IMR-90 (cell line): ENCODE measurements at regions not wholly inside any gene's neighbourhood (a gene's known extent, or its start where the extent isn't known, plus 50 kb on each side); places are given as distances from the start of the nearest gene placed in this dataset.

Experiments
- ATAC-seq: fragments of 200-7000 bp; cut with Tn5 transposase; 2 replicates; pipeline ENCODE4 v1.9.1; 2020; ENCODE audit warnings: low read depth, mild to moderate bottlenecking, moderate library complexity
- BruUV-seq: library from RNA; stranded (reverse); fragments of 400-500 nt; replicated peaks from 2 replicates; lab custom pipeline; 2021; lab: Mats Ljungman, UMichigan
- CTCF ChIA-PET: fragments of 300-600 bp; formaldehyde crosslinking; extraction: SDS; loops from one replicate; lab custom pipeline; 2021; ENCODE audit warnings: antibody characterized with exemption; lab: Yijun Ruan, JAX
- POLR2A ChIA-PET: fragments of 300-600 bp; sonication (Branson Sonifier 250); formaldehyde crosslinking; loops from one replicate; lab custom pipeline; 2022; ENCODE audit warnings: antibody characterized with exemption; ENCODE audit not compliant: unreplicated experiment; lab: Charles Lee
- DNase-seq: peaks from one replicate; pipeline ENCODE4 v3.0.0; 2013
- H2AFZ ChIP-seq: replicated peaks from 2 replicates; pipeline ENCODE3; 2013; ENCODE audit warnings: low read length, mild to moderate bottlenecking; ENCODE audit not compliant: poor library complexity
- H2AK5ac ChIP-seq: 2 replicates; pipeline ENCODE4 v1.6.1; 2013; ENCODE audit warnings: low read depth, low read length, inconsistent platforms
- H2AK9ac ChIP-seq: replicated peaks from 2 replicates; pipeline ENCODE3; 2013; ENCODE audit warnings: mild to moderate bottlenecking, low read depth, low read length, moderate library complexity; ENCODE audit not compliant: poor library complexity
- H2BK120ac ChIP-seq: 2 replicates; pipeline ENCODE4 v1.6.1; 2013; ENCODE audit warnings: low read depth, low read length, inconsistent platforms
- H2BK15ac ChIP-seq: 3 replicates; pipeline ENCODE4 v1.6.1; 2013; ENCODE audit warnings: low read depth, low read length, inconsistent platforms
- H2BK20ac ChIP-seq: 2 replicates; pipeline ENCODE4 v1.6.1; 2013; ENCODE audit warnings: low read depth, mild to moderate bottlenecking, inconsistent platforms, low read length, moderate library complexity
- H2BK5ac ChIP-seq: 2 replicates; pipeline ENCODE4 v1.6.1; 2013; ENCODE audit warnings: mild to moderate bottlenecking, low read depth, low read length, inconsistent platforms; ENCODE audit not compliant: poor library complexity, severe bottlenecking
- H3K14ac ChIP-seq: replicated peaks from 2 replicates; pipeline ENCODE4 v1.6.1; 2013; ENCODE audit warnings: low read depth, low read length, inconsistent platforms
- H3K18ac ChIP-seq: 2 replicates; pipeline ENCODE4 v1.6.1; 2013; ENCODE audit warnings: low read depth, low read length, control low read depth
- H3K23ac ChIP-seq: 2 replicates; pipeline ENCODE4 v1.6.1; 2013; ENCODE audit warnings: low read depth, low read length, inconsistent platforms
- H3K27ac ChIP-seq: 2 replicates; pipeline ENCODE4 v1.5.1; 2013; ENCODE audit warnings: mild to moderate bottlenecking, control low read depth, low read length; ENCODE audit not compliant: insufficient read depth
- H3K27me3 ChIP-seq: 2 replicates; pipeline ENCODE4 v1.6.1; 2013; ENCODE audit warnings: low read length; ENCODE audit not compliant: control insufficient read depth, insufficient read depth
- H3K36me3 ChIP-seq: 2 replicates; pipeline ENCODE4 v1.6.1; 2013; ENCODE audit warnings: low read length, mixed read lengths; ENCODE audit not compliant: control insufficient read depth, insufficient read depth
- H3K4ac ChIP-seq: 2 replicates; pipeline ENCODE4 v1.6.1; 2013; ENCODE audit warnings: low read depth, low read length, inconsistent platforms
- H3K4me1 ChIP-seq: 2 replicates; pipeline ENCODE4 v1.6.1; 2013; ENCODE audit warnings: low read length, mixed read lengths; ENCODE audit not compliant: control insufficient read depth, insufficient read depth
- H3K4me2 ChIP-seq: 2 replicates; pipeline ENCODE4 v1.6.1; 2013; ENCODE audit warnings: low read depth, mild to moderate bottlenecking, control low read depth, low read length, moderate library complexity
- H3K4me3 ChIP-seq: 2 replicates; pipeline ENCODE4 v1.5.1; 2013; ENCODE audit warnings: low read depth, mild to moderate bottlenecking, control low read depth, low read length, moderate library complexity; ENCODE audit not compliant: insufficient read depth
- H3K56ac ChIP-seq: 2 replicates; pipeline ENCODE4 v1.6.1; 2013; ENCODE audit warnings: low read length, inconsistent platforms; ENCODE audit not compliant: insufficient read depth; ENCODE audit errors: extremely low read depth
- H3K79me1 ChIP-seq, 2 experiments: 2 replicates each; pipeline ENCODE4 v1.6.1; 2013; ENCODE audit warnings: low read length in 2 of 2, inconsistent platforms in 1 of 2, low read depth in 1 of 2
- H3K9ac ChIP-seq: 2 replicates; pipeline ENCODE4 v1.6.1; 2013; ENCODE audit warnings: low read depth, low read length, control low read depth
- H3K9me1 ChIP-seq: 2 replicates; pipeline ENCODE4 v1.6.1; 2013; ENCODE audit warnings: low read length, inconsistent platforms; ENCODE audit not compliant: insufficient read depth
- H3K9me3 ChIP-seq: 2 replicates; pipeline ENCODE4 v1.6.1; 2013; ENCODE audit warnings: low read length; ENCODE audit not compliant: control insufficient read depth, insufficient read depth
- H4K20me1 ChIP-seq: 2 replicates; pipeline ENCODE4 v1.6.1; 2013; ENCODE audit warnings: low read length, inconsistent platforms; ENCODE audit not compliant: insufficient read depth
- H4K5ac ChIP-seq: 2 replicates; pipeline ENCODE4 v1.6.1; 2013; ENCODE audit warnings: mild to moderate bottlenecking, low read depth, low read length, control low read depth
- H4K8ac ChIP-seq, 2 experiments: 2 replicates each; pipeline ENCODE4 v1.6.1; 2013; ENCODE audit warnings: low read depth in 2 of 2, low read length in 2 of 2, control low read depth in 1 of 2, inconsistent platforms in 1 of 2
- H4K91ac ChIP-seq: 2 replicates; pipeline ENCODE4 v1.6.1; 2013; ENCODE audit warnings: low read depth, low read length, inconsistent platforms; ENCODE audit not compliant: insufficient read depth
- BHLHE40 ChIP-seq: fragments of 150-350 bp; IDR thresholded peaks from 2 replicates; pipeline ENCODE4 v1.6.1; 2016; ENCODE audit warnings: mild to moderate bottlenecking, low read depth, low read length
- CHD1 ChIP-seq: IDR thresholded peaks from 2 replicates; pipeline ENCODE4 v1.6.1; 2012; ENCODE audit warnings: low read depth, low read length, improper control_type of control experiment
- CTCF ChIP-seq: conservative IDR thresholded peaks from 2 replicates; pipeline ENCODE4 v1.5.1; 2012; ENCODE audit warnings: mild to moderate bottlenecking, low read depth, low read length, improper control_type of control experiment
- FOS ChIP-seq: fragments of 150-350 bp; IDR thresholded peaks from 2 replicates; pipeline ENCODE4 v1.6.1; 2016; ENCODE audit warnings: low read depth, low read length
- NFE2L2 ChIP-seq: fragments of 150-350 bp; IDR thresholded peaks from 2 replicates; pipeline ENCODE4 v1.6.1; 2016; ENCODE audit warnings: low read depth, mild to moderate bottlenecking, low read length
- RAD21 ChIP-seq: IDR thresholded peaks from 2 replicates; pipeline ENCODE4 v1.6.1; 2012; ENCODE audit warnings: low read length, improper control_type of control experiment
- RFX5 ChIP-seq: IDR thresholded peaks from 2 replicates; pipeline ENCODE4 v1.8.0; 2012; ENCODE audit warnings: low read depth, mild to moderate bottlenecking, low read length, moderate library complexity
- SMC3 ChIP-seq: fragments of 150-350 bp; IDR thresholded peaks from 2 replicates; pipeline ENCODE4 v1.6.1; 2016; ENCODE audit warnings: low read depth, mild to moderate bottlenecking, antibody characterized with exemption, low read length, moderate library complexity
- dilution Hi-C: fragments of 300-500 bp; cut with HindIII; formaldehyde crosslinking; loops from one replicate; pipeline ENCODE4 v1.14.3; 2018; ENCODE audit warnings: low sequenced_read_pairs; ENCODE audit not compliant: unreplicated experiment
- in situ Hi-C: fragments of 300-500 bp; cut with MboI; formaldehyde crosslinking; loops from 3 replicates; pipeline ENCODE4 v1.14.3; 2019; ENCODE audit warnings: low sequenced_read_pairs, inconsistent platforms, mixed read lengths
- intact Hi-C: fragments of 100-400 bp; cut with micrococcal nuclease; formaldehyde crosslinking; loops from 2 replicates; pipeline ENCODE4 v1.10.0; 2022
- TF ChIP-seq, protein P1 (sequence below): fragments of 150-350 bp; IDR thresholded peaks from 2 replicates; pipeline ENCODE4 v1.6.1; 2017; ENCODE audit warnings: mild to moderate bottlenecking, antibody characterized with exemption, low read length, low read depth

DNA sequence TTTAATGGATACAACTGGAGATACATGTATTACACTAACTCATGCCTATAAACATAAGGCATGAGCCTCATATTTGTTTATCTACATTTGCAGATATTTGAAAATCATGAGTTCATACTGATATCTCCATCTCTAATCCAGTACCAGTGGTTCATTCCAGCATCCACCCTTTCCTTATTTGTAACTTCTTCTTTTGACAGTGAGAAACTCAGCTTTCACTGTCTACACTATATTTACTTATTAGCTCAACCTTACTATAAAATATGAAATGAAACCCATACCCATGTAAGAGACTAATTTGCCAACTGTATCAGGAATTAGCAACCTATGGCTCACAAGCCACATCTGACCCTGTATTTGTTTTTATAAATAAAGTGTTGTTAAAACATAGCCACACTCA is 161.9 kb upstream of the GPRIN3 start:
- ChIA-PET POLR2A (interaction anchor here (1.3 kb wide), 1 partner anchor 16 kb away, joined by 3 read pairs; no protein-coding TSS in a partner anchor), CTCF (interaction anchor here (0.6 to 1.5 kb wide), 2 partner anchors 13 to 346 kb away, joined by 3 read pairs; no protein-coding TSS in a partner anchor)
- in situ Hi-C loops: no loop called here
- no peak overlapping the region; the same call in 1 of the 2 replicates for H3K9ac ChIP-seq
- H2AFZ ChIP-seq: no peak overlapping the region
- peak overlapping the region; percentile 47; the same call in 1 of the 2 replicates for H3K56ac ChIP-seq
- H3K14ac ChIP-seq: no peak overlapping the region
- no peak overlapping the region for H2AK5ac ChIP-seq
- peak overlapping the region; percentile 62; the same call in 1 of the 2 replicates for H2BK120ac ChIP-seq
- ATAC-seq (peak; percentile 45), DNase-seq (peak; percentile 11)
- peak overlapping the region; percentile 91 for H3K18ac ChIP-seq
- H2BK15ac ChIP-seq: no peak overlapping the region
- BruUV-seq: no TSS peak
- peak overlapping the region; percentile 87 for H3K4me2 ChIP-seq
- no peaks in the 10 kb centered on the region for H3K36me3 ChIP-seq
- H4K20me1 ChIP-seq: no peaks in the 10 kb centered on the region
- H3K9me3 ChIP-seq: no peaks in the 10 kb centered on the region
- peak overlapping the region; percentile 77 for H2BK5ac ChIP-seq
- peak overlapping the region; percentile 23; the same call in 1 of the 2 replicates for H3K4ac ChIP-seq
- no peaks in the 10 kb centered on the region for H3K9me1 ChIP-seq
- no peaks in the 10 kb centered on the region for H3K79me1 ChIP-seq
- peak overlapping the region; percentile 31; the same call in 1 of the 2 replicates for H3K23ac ChIP-seq
- peak overlapping the region; percentile 54; the same call in 1 of the 2 replicates for H2BK20ac ChIP-seq
- peak overlapping the region in 1 of 2 experiments; percentile 59; a peak in 2 of 4 replicates for H4K8ac ChIP-seq
- no peaks in the 10 kb centered on the region for H3K27me3 ChIP-seq
- peak overlapping the region; percentile 46; the same call in 1 of the 2 replicates for H4K5ac ChIP-seq
- dilution Hi-C loops: no loop called here
- H3K4me3 ChIP-seq: peak overlapping the region; percentile 20; the same call in 1 of the 2 replicates
- TF ChIP-seq FOS (no peak), RAD21 (no peak), RFX5 (no peak), CTCF (no peak), NFE2L2 (no peak), CHD1 (no peak), BHLHE40 (no peak), SMC3 (no peak)
- TF ChIP-seq, protein P1, sequence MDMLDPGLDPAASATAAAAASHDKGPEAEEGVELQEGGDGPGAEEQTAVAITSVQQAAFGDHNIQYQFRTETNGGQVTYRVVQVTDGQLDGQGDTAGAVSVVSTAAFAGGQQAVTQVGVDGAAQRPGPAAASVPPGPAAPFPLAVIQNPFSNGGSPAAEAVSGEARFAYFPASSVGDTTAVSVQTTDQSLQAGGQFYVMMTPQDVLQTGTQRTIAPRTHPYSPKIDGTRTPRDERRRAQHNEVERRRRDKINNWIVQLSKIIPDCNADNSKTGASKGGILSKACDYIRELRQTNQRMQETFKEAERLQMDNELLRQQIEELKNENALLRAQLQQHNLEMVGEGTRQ: no peak
- H3K4me1 ChIP-seq: peaks cover 4% of the 10 kb centered on the region
- intact Hi-C loops: no loop called here
- H3K27ac ChIP-seq: peak overlapping the region; percentile 33; the same call in 1 of the 2 replicates
- no peak overlapping the region for H2AK9ac ChIP-seq
- H4K91ac ChIP-seq: 0 out of 2 replicates have a peak overlapping the region, but pooled peaks have one; percentile 12
